HG02973 (cell line): ENCODE measurements at regions not wholly inside any gene's neighbourhood (a gene's known extent, or its start where the extent isn't known, plus 50 kb on each side); places are given as distances from the start of the nearest gene placed in this dataset.

Experiments
- ATAC-seq: cut with Tn5 transposase; IDR thresholded peaks from one replicate; pipeline ENCODE4 v1.9.1; 2021; ENCODE audit warnings: moderate library complexity; ENCODE audit not compliant: unreplicated experiment

GRCh38 chr13:22372261-22372660 is 701.4 kb downstream of the FGF9 start:
- no peak for ATAC-seq

DNA sequence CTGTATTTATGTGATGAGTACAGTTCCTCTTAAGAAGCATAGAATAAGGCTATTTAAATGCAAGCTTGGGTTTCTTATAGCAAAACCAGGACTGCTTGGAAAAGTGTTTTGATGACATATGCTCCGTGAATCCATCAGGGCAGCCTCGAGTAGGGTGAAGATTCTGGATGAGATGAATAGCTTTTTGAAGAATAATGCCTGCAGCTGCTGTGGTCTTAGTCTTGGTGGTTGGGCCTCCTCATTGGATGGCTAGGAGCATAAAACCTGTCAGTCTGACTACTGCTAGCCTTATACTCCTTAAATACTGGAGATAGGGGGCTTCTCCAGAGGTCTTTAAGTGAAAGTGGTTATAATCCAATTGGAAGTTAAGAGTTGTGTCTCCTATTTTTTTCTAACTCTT is 704.3 kb downstream of the FGF9 start:
- no peak for ATAC-seq

DNA sequence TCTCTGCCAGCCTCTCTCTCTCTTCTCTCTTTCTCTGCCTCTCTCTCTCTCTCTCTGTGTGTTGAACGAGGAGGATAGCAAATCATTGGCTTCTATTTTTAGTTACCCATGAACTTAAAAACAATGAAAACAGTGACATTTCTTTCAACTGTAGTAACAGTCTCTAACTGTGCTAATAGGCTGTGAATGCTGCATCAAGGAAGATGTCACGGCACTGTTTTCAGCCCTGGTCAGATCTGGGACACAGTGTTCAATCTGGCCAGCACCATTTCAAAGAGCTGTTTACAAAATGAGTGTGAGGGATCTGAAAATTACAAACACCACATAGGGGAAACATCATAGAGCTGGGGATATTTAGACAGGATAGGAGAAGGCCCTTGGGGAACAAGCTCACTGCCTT is 717.0 kb downstream of the FGF9 start:
- ATAC-seq: no peak

DNA sequence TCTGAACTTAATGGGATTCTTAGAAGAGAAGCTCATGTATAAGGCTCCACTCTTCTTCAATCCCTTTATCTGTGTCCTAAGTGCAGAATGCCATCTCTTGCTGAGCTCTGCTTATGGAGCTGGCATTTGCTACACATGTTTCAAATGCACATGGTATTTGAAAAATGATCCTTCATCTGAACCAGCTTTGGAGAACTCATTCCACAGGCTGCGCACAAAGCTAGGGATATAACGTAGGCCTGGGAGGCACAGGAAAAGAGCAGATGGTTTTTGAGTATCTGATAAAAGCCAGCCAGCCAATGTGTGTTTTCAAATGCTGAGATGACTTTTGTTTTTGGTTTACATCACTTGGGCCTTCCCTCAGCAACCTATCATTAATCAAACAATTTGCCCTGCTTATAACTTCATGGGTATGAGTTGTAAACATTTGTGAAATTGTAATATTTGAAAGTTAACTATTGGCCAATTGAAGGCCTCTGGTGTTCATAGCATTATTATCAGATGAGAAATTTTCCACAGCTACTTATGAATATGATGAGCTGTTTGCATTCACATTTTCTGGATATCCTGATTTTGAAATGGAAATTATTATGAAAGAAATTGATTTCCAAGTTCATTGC is 729.0 kb downstream of the FGF9 start:
- no peak for ATAC-seq

DNA sequence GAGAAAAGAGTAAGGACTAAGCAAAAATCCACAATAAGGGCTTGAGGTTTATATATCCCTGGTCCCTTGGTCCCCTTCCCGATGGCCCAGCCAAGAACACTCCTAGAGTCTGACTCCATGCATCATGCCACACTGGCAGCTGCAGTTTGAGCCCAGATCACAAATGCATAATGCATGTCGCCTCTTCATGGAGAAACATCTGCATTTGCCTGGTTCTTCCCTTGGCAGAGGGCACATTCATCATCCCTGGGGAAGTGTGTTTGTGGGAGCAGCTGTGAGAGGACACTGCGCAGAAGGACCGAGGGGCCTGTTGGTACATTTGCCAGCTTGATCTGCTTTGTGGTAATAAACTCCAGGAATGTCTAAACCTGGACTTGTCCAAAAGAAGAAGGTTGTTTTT is 731.8 kb downstream of the FGF9 start:
- no peak for ATAC-seq

- no peak for ATAC-seq
These were observed 732.3 kb downstream of the FGF9 start for GRCh38 chr13:22403144-22403543.

DNA sequence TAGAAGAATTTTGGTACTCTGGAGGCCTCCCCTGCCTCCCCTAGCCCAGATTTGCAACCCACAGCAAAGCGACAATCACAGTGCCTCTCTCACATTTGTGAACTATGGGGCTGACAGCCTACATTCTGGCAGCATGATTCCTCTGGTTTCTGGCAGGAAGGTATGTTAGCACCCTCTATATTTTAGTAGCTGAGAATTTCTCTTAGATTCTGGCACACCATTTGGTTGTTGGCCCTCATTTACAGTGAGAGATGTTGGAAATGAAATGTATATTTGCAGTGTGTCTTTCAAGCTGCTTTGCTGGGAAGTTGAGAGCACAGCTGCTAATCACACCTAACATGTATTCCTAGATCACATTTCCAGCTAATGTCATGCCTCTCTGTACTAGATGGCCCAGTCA is 735.0 kb downstream of the FGF9 start:
- no peak for ATAC-seq

DNA sequence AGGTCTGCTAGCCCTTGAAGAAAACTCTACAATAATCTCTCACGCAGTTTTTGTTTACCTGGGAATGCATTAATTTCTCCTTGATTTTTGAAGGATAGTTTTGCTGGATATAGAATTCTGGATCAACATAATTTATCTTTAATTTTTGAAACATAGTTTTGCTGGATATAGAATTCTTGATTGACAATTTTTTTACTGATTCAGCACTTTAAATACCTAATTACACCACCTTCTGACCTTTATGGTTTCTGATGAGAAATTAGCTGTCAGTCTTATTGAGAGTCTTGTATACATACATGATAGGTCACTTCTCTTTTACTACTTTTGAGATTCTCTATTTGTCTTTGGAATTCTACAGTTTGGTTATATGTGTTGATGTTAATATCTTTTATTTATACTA is 741.6 kb downstream of the FGF9 start:
- no peak for ATAC-seq

GRCh38 chr13:22422023-22422422 is 751.1 kb downstream of the FGF9 start:
- ATAC-seq: no peak

GRCh38 chr13:22422712-22423111 is 751.8 kb downstream of the FGF9 start:
- no peak for ATAC-seq

DNA sequence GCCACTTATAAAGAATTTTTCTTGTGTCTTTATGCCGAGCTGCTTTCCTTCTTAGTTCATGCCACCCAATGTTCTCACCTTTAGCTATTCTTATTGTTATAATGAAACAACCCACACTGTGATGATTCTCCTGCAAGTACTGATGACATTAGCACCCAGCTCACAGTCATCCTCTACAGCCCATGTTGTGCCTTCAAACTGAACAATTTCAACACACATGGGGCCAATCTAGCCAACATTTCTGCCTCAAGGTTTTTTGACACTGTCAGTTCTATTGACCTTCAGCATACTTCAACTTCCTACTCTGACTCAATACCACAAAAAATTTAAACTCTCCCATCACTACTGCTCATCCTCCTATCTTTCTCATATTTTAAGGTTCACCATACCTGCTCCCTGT is 752.4 kb downstream of the FGF9 start:
- no peak for ATAC-seq

DNA sequence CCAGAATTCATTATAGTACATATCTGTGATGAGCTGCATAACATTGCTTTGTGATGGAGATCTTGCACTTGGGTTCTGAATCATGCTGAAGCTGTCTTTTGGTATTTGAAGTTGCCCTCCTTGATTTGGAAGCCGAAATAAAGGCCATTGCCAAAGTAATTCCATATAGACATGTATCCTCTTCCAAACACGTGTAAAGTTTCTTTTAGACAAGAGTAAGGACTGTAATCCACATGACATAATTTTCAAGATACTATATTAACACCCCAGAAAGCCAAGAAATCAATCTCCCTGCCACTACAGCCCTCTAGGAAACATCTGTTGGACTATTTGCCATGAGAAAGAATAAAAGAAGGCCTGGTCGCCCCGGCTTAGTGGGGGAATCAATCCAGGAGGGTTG is 754.2 kb downstream of the FGF9 start:
- no peak for ATAC-seq

- no peak for ATAC-seq
These were observed 753.7 kb upstream of the SGCG start for GRCh38 chr13:22427066-22427465.

DNA sequence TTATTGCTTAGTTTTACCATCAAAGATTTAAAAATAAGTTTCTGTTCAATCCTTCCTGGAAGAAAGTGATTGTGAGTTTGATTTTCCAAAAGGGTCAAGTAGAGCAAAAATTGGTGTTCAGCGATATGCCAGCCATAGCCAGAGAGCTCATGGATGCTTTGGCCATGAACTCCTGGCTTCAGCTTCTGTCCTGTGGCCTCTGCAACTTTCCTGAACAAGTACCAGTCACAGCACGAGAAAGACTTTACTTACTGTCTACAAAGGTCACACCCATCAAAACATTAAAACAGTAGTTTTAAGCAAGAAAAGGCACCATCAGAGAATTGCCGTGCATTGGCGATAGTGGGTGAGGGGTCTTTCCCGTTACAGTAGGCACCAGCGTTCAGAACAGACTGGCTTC is 753.0 kb upstream of the SGCG start:
- ATAC-seq: no peak

- ATAC-seq: no peak
These were observed 752.5 kb upstream of the SGCG start for GRCh38 chr13:22428188-22428828.

DNA sequence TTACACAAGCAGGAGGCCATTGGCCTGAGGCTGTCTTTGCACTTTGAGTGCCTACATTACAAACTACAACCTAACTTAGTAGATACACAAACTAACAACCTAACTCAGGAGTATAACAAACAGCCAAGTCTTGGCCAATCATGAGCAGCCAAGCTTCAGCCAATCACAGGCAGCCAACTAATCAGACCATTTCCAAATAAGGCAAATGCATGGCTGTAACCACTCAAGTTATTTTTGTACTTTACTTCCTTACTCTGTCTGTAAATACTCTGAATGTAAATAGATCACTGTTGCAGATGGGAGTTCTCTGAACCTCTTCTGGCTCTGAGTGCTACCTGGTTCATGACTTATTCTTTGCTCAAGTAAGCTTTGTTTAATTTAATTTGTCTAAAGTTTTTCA is 748.1 kb upstream of the SGCG start:
- no peak for ATAC-seq

DNA sequence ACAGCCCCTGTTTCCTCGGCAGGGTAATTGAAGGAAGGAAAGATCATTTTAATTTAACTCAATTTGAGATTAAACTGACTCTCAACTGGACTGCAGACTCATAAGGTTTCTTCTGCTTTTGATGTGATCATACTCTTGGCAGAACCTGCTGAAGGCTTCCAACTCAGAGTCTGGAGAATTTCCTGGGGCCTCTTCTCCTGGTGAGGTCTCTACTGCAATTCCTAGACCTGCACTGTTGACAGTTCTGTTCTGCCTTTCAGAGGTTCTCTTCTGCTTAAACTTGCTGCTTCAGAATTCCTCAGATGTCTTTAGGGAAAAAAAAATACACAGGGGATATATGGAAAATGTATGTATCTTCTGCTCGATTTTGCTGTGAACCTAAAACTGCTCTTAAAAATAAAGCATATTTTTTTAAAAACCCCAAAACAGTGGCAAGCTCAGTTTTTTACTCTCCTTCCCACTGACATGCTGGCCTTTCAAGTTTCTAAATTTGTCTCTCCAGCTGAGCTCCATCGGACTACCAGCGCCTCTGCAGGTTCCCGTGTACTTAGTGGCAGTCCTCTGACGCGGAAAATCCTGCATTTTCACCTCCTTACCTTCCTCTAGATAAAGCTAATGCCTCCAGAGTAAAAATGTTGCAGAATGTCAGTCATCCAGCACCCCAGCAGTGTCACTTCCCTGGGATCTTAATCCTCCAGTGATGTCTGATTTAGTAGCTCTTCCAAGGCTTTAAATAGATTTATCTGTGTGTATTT is 733.5 kb upstream of the SGCG start:
- no peak for ATAC-seq

- ATAC-seq: no peak
These were observed 731.5 kb upstream of the SGCG start for GRCh38 chr13:22449251-22449650.

GRCh38 chr13:22451327-22451741 is 729.4 kb upstream of the SGCG start:
- ATAC-seq: no peak

GRCh38 chr13:22454586-22454985 is 726.2 kb upstream of the SGCG start:
- no peak for ATAC-seq

- no peak for ATAC-seq
These were observed 725.7 kb upstream of the SGCG start for GRCh38 chr13:22455036-22455435.

GRCh38 chr13:22461854-22462490 is 718.8 kb upstream of the SGCG start:
- no peak for ATAC-seq
